Smooth muscle cell (in vitro differentiated cells): ENCODE measurements at regions not wholly inside any gene's neighbourhood (a gene's known extent, or its start where the extent isn't known, plus 50 kb on each side); places are given as distances from the start of the nearest gene placed in this dataset.

ENCODE experiments used
- DNase-seq: peaks from one replicate; lab custom pipeline; 2025; ENCODE audit not compliant: unreplicated experiment; lab: John Stamatoyannopoulos, UW
- H2AFZ ChIP-seq: fragments of 200-600 bp; sonication (generic); 2 replicates; pipeline ENCODE4 v1.6.0; 2016; ENCODE audit warnings: antibody characterized with exemption, low read depth, mild to moderate bottlenecking
- H3F3A ChIP-seq: fragments of 200-600 bp; sonication (generic); 2 replicates; pipeline ENCODE4 v1.6.0; 2017; ENCODE audit warnings: antibody characterized with exemption, low read depth
- H3K27ac ChIP-seq: fragments of 200-600 bp; sonication (generic); 2 replicates; pipeline ENCODE4 v1.5.1; 2016; ENCODE audit warnings: low read depth, mild to moderate bottlenecking
- H3K27me3 ChIP-seq: fragments of 200-600 bp; sonication (generic); 2 replicates; pipeline ENCODE4 v1.6.1; 2016; ENCODE audit warnings: low read depth, mild to moderate bottlenecking
- H3K36me3 ChIP-seq: fragments of 200-600 bp; sonication (generic); 2 replicates; pipeline ENCODE4 v1.5.1; 2016; ENCODE audit warnings: low read depth
- H3K4me1 ChIP-seq: fragments of 200-600 bp; sonication (generic); 2 replicates; pipeline ENCODE4 v1.5.1; 2016; ENCODE audit warnings: low read depth
- H3K4me2 ChIP-seq: fragments of 200-600 bp; sonication (generic); 2 replicates; pipeline ENCODE4 v1.6.0; 2016; ENCODE audit warnings: mild to moderate bottlenecking
- H3K4me3 ChIP-seq: fragments of 200-600 bp; sonication (generic); 2 replicates; pipeline ENCODE4 v1.5.1; 2016; ENCODE audit warnings: mild to moderate bottlenecking
- H3K79me2 ChIP-seq: fragments of 200-600 bp; sonication (generic); 2 replicates; pipeline ENCODE4 v1.6.0; 2016; ENCODE audit warnings: low read depth, mild to moderate bottlenecking
- H3K9ac ChIP-seq: fragments of 200-600 bp; sonication (generic); 2 replicates; pipeline ENCODE4 v1.6.0; 2016; ENCODE audit warnings: low read depth
- H3K9me3 ChIP-seq: fragments of 200-600 bp; sonication (generic); replicated peaks from 2 replicates; pipeline ENCODE4 v1.5.1; 2016; ENCODE audit warnings: low read depth
- H4K20me1 ChIP-seq: fragments of 200-600 bp; sonication (generic); 2 replicates; pipeline ENCODE4 v1.6.0; 2016; ENCODE audit warnings: low read depth
- CTCF ChIP-seq: fragments of 200-600 bp; sonication (generic); IDR thresholded peaks from 2 replicates; pipeline ENCODE4 v1.5.1; 2017; ENCODE audit warnings: borderline replicate concordance, mild to moderate bottlenecking, antibody characterized with exemption; ENCODE audit not compliant: insufficient read depth, poor library complexity, severe bottlenecking
- WGBS: methylation state at CpG from one replicate; pipeline ENCODE4 v1.1.7; 2016; ENCODE audit warnings: low lambda C conversion rate; 5-methylcytosine and 5-hydroxymethylcytosine counted together

- 77% methylated on average over 13 of the region's 13 CpGs for WGBS
- no peak for DNase-seq
- Histone ChIP-seq H2AFZ (no peak overlapping the region), H3K4me1 (no peaks in the 10 kb centered on the region), H3F3A (peaks cover 8% of the 10 kb centered on the region), H3K9me3 (no peaks in the 10 kb centered on the region), H3K27me3 (no peaks in the 10 kb centered on the region), H3K36me3 (no peaks in the 10 kb centered on the region), H3K9ac (no peak overlapping the region), H3K4me3 (no peak overlapping the region), H4K20me1 (no peaks in the 10 kb centered on the region), H3K79me2 (no peaks in the 10 kb centered on the region), H3K27ac (no peak overlapping the region), H3K4me2 (no peak overlapping the region)
- no peak for TF ChIP-seq CTCF
These were observed 498.3 kb upstream of the SULF2 start for GRCh38 chr20:48283470-48284110.

GRCh38 chr20:48282591-48283228 lies 497.4 kb upstream of the SULF2 start:
- H2AFZ ChIP-seq = no peak overlapping the region
- H4K20me1 ChIP-seq = no peaks in the 10 kb centered on the region
- peaks cover 10% of the 10 kb centered on the region for H3F3A ChIP-seq
- H3K4me1 ChIP-seq = no peaks in the 10 kb centered on the region
- no peak overlapping the region for H3K27ac ChIP-seq
- H3K4me3 ChIP-seq = no peak overlapping the region
- no peak for DNase-seq
- WGBS = 93% methylated on average over 4 of the region's 4 CpGs
- TF ChIP-seq CTCF = no peak
- no peak overlapping the region for H3K4me2 ChIP-seq
- no peaks in the 10 kb centered on the region for H3K79me2 ChIP-seq
- H3K9ac ChIP-seq = no peak overlapping the region
- H3K9me3 ChIP-seq = no peaks in the 10 kb centered on the region
- H3K36me3 ChIP-seq = no peaks in the 10 kb centered on the region
- no peaks in the 10 kb centered on the region for H3K27me3 ChIP-seq

- Histone ChIP-seq H3K36me3 (no peaks in the 10 kb centered on the region), H3K4me1 (peaks cover 10% of the 10 kb centered on the region), H4K20me1 (no peaks in the 10 kb centered on the region), H3K79me2 (no peaks in the 10 kb centered on the region), H2AFZ (no peak overlapping the region), H3F3A (peaks cover 10% of the 10 kb centered on the region), H3K4me3 (no peak overlapping the region), H3K27ac (no peak overlapping the region), H3K9me3 (no peaks in the 10 kb centered on the region), H3K4me2 (no peak overlapping the region), H3K27me3 (no peaks in the 10 kb centered on the region), H3K9ac (no peak overlapping the region)
- 92% methylated on average over 4 of the region's 4 CpGs for WGBS
- DNase-seq = no peak
- TF ChIP-seq CTCF = no peak
These were observed 496.2 kb upstream of the SULF2 start for GRCh38 chr20:48281501-48281900.
